SK-N-SH treated with all-trans-retinoic acid at 6 μM for 48 hours (cell line): ENCODE measurements at regions not wholly inside any gene's neighbourhood (a gene's known extent, or its start where the extent isn't known, plus 50 kb on each side); places are given as distances from the start of the nearest gene placed in this dataset.

Experiments used
- ARNTL ChIP-seq: fragments of 450-650 bp; formaldehyde crosslinking; IDR thresholded peaks from 2 replicates; pipeline ENCODE4 v1.5.0; 2020; ENCODE audit warnings: low read depth, mild to moderate bottlenecking, moderate library complexity, borderline replicate concordance
- TCF4 ChIP-seq: fragments of 250-450 bp; sonication (Bioruptor Pico); IDR thresholded peaks from 2 replicates; pipeline ENCODE4 v1.8.0; 2021; ENCODE audit warnings: mild to moderate bottlenecking, moderate library complexity, borderline replicate concordance
- TF ChIP-seq, protein P1 (sequence below): fragments of 250-450 bp; sonication (Bioruptor Pico); IDR thresholded peaks from 2 replicates; pipeline ENCODE4 v1.5.1; 2021; ENCODE audit warnings: mild to moderate bottlenecking, moderate library complexity

- TF ChIP-seq, protein P1, sequence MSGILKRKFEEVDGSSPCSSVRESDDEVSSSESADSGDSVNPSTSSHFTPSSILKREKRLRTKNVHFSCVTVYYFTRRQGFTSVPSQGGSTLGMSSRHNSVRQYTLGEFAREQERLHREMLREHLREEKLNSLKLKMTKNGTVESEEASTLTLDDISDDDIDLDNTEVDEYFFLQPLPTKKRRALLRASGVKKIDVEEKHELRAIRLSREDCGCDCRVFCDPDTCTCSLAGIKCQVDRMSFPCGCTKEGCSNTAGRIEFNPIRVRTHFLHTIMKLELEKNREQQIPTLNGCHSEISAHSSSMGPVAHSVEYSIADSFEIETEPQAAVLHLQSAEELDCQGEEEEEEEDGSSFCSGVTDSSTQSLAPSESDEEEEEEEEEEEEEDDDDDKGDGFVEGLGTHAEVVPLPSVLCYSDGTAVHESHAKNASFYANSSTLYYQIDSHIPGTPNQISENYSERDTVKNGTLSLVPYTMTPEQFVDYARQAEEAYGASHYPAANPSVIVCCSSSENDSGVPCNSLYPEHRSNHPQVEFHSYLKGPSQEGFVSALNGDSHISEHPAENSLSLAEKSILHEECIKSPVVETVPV (CRISPR knock-in tag): no peak
- no peak for TF ChIP-seq ARNTL (CRISPR knock-in tag)
- no peak for TF ChIP-seq TCF4
Observed at GRCh38 chr19:28522545-28522922, 690.4 kb downstream of the UQCRFS1 start.
